LNCAP (cell line): ENCODE measurements at regions not wholly inside any gene's neighbourhood (a gene's known extent, or its start where the extent isn't known, plus 50 kb on each side); places are given as distances from the start of the nearest gene placed in this dataset.

Experiments used
- CTCF ChIP-seq: fragments of 450-650 bp; IDR thresholded peaks from 2 replicates; pipeline ENCODE4 v1.5.1; 2017; ENCODE audit warnings: mild to moderate bottlenecking

GRCh38 chr3:159170436-159171003 lies 368.7 kb downstream of the MFSD1 start:
- no peak for TF ChIP-seq CTCF

- no peak for TF ChIP-seq CTCF
These were observed 369.5 kb downstream of the MFSD1 start for GRCh38 chr3:159171333-159171732.

GRCh38 chr3:159172473-159172872 lies 370.6 kb downstream of the MFSD1 start:
- no peak for TF ChIP-seq CTCF

GRCh38 chr3:159174715-159175692 lies 373.1 kb downstream of the MFSD1 start:
- no peak for TF ChIP-seq CTCF

GRCh38 chr3:159178209-159178897 lies 376.5 kb downstream of the MFSD1 start:
- TF ChIP-seq CTCF, result no peak

- no peak for TF ChIP-seq CTCF
These were observed 381.1 kb downstream of the MFSD1 start for GRCh38 chr3:159182961-159183360.

- no peak for TF ChIP-seq CTCF
These were observed 383.7 kb downstream of the MFSD1 start for GRCh38 chr3:159185443-159186050.
